SK-N-MC (cell line): ENCODE measurements at regions not wholly inside any gene's neighbourhood (a gene's known extent, or its start where the extent isn't known, plus 50 kb on each side); places are given as distances from the start of the nearest gene placed in this dataset.

Source experiments
- DNase-seq: peaks from one replicate; pipeline ENCODE4 v3.0.0-alpha.2; 2011; ENCODE audit warnings: low read depth, low spot score
- H3K27ac ChIP-seq: fragments of 200-600 bp; sonication (generic); 2 replicates; pipeline ENCODE4 v1.5.1; 2016; ENCODE audit warnings: mixed run types
- H3K36me3 ChIP-seq: fragments of 200-600 bp; sonication (generic); 2 replicates; pipeline ENCODE4 v1.6.1; 2017; ENCODE audit warnings: antibody characterized with exemption, low read length, mixed read lengths; ENCODE audit not compliant: insufficient read depth
- H3K4me3 ChIP-seq: fragments of 200-600 bp; sonication (generic); 2 replicates; pipeline ENCODE4 v1.5.1; 2016
- H3K9ac ChIP-seq: fragments of 200-600 bp; sonication (generic); 2 replicates; pipeline ENCODE4 v1.8.0; 2017; ENCODE audit warnings: mixed run types, mixed read lengths; ENCODE audit not compliant: insufficient read length
- H3K9me3 ChIP-seq: fragments of 200-600 bp; sonication (generic); 2 replicates; pipeline ENCODE4 v1.6.1; 2017; ENCODE audit warnings: low read depth, mild to moderate bottlenecking, antibody characterized with exemption, low read length, moderate library complexity, mixed read lengths
- EZH2 ChIP-seq: fragments of 200-600 bp; sonication (generic); IDR thresholded peaks from one replicate; pipeline ENCODE4 v1.6.1; 2017; ENCODE audit warnings: antibody characterized with exemption
- FOXP2 ChIP-seq: optimal IDR thresholded peaks from 2 replicates; pipeline ENCODE3; 2011; ENCODE audit warnings: mild to moderate bottlenecking, moderate library complexity; ENCODE audit not compliant: insufficient read depth; ENCODE audit errors: extremely low read length, control extremely low read depth
- POLR2AphosphoS5 ChIP-seq: IDR thresholded peaks from 2 replicates; pipeline ENCODE4 v1.6.1; 2012; ENCODE audit warnings: mild to moderate bottlenecking, low read depth, low read length, borderline replicate concordance

DNA sequence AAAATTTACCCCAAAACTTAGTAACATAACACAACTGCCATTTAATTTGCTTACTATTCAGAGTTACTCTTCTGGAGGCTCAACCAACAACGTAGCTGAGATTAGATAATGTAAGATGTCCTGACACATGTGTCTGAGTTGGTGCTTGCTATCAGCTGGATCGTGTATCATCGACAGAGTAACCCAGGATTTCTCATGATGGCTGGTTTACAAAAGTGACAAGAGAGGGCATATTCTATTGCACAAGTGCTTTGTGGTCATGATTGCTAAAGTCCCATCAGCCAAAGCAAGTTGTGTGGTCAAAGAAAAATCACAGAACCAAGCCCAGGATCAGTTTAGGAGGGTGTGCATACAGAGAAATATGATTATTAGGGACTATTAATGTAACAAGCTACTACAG lies 73.4 kb downstream of the CAPZA3 start:
- Histone ChIP-seq H3K27ac (no peak overlapping the region), H3K4me3 (no peak overlapping the region), H3K9me3 (no peaks in the 10 kb centered on the region), H3K36me3 (no peaks in the 10 kb centered on the region), H3K9ac (no peak overlapping the region)
- DNase-seq, result no peak
- TF ChIP-seq EZH2 (no peak), FOXP2 (no peak), POLR2AphosphoS5 (no peak)

DNA sequence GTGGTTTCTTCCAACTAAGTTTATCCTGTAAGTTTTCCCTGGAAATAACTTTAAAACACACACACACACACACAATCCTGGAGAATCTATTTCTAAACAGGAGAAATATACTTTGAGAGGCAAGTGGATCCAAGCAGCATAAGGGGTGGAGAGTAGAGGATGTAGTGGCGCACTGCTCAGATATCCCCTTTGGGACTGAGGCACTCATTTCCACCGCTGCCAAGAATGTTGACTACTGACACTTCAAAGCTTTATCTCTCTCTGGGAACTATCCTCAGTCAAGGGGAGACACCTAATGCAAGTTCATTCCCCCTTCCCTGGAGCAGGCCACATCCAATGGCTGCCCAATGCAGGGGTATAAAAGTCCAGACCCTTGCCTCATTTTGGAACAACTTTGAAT lies 75.8 kb downstream of the CAPZA3 start:
- Histone ChIP-seq H3K27ac (no peak overlapping the region), H3K9ac (no peak overlapping the region), H3K4me3 (no peak overlapping the region), H3K36me3 (no peaks in the 10 kb centered on the region), H3K9me3 (no peaks in the 10 kb centered on the region)
- TF ChIP-seq EZH2, result no peak
- TF ChIP-seq POLR2AphosphoS5, result no peak
- no peak for TF ChIP-seq FOXP2
- DNase-seq, result no peak

DNA sequence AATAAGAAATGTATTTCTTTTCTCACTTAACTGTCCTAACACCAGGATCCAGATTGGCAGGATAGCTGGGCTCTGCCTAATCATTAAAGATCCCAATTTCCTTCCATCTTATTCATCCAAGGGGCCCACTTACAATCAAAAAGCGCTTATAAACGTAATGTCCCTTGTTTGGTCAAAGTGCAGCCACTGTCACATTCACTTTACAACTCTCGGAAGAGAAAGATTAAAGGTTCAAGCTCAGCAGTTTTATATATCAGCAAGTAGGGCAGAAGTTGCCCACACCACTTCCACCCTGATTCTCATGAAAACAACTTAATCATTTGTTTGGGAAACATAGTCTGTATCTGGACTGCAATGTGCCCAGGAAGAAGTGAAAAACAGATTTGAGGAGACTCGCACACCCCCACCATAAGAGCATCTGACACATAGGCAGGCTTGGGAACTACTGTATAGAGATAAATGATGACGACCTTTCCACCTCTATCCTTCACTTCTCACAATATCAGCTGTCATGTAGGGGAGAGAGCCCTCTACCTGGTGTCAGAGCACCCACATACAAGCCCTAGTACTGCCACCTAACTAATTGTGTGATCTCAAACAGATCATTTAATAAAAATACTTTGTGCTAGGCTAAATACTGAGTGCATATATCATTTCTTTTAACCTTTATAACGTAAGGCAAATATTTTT lies 80.8 kb downstream of the CAPZA3 start:
- Histone ChIP-seq H3K9me3 (no peaks in the 10 kb centered on the region), H3K36me3 (no peaks in the 10 kb centered on the region), H3K27ac (no peak overlapping the region), H3K4me3 (no peak overlapping the region), H3K9ac (no peak overlapping the region)
- DNase-seq, result no peak
- TF ChIP-seq FOXP2, result no peak
- TF ChIP-seq POLR2AphosphoS5, result no peak
- TF ChIP-seq EZH2, result no peak

DNA sequence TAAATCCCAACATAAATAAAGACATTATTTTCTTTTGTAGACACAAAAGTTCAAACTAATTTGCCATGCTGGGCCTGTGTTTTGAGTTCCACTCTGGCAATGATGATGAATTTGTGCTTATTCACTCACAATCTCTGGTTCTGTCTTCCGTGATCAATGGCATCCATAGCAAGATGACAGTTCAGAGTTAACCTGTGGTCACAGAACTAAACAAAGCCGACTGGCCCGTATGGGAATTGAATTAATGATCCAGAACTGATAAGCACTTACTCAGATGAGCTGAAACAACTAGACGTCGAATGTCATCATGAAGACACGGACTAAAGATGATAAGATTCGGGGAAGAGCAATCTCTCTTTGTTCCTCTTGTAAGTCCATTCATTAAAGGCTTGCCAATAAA lies 81.6 kb downstream of the CAPZA3 start:
- no peak overlapping the region for H3K27ac ChIP-seq
- H3K9ac ChIP-seq, result no peak overlapping the region
- TF ChIP-seq POLR2AphosphoS5, result no peak
- no peak for TF ChIP-seq EZH2
- no peak for TF ChIP-seq FOXP2
- no peaks in the 10 kb centered on the region for H3K9me3 ChIP-seq
- H3K4me3 ChIP-seq, result no peak overlapping the region
- DNase-seq, result no peak
- H3K36me3 ChIP-seq, result no peaks in the 10 kb centered on the region

DNA sequence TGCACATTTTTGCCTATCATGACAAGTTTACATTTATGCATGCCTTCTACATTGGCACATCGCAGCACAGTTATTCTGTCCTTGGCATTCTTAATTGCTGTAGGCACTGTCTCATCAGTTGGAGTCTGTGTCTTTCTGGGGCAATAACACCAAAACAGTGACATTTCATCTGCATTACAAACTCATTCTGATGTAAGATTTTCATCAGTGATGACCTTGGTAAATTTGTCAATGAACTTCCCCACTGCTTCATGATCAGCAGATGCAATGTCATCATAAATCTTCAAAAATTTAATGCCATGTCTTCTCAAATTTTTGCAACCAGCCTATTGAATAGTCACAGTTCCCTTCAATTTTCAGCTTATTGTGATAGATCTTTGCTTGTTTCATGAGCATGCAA lies 85.5 kb downstream of the CAPZA3 start:
- Histone ChIP-seq H3K9me3 (no peaks in the 10 kb centered on the region), H3K9ac (no peak overlapping the region), H3K27ac (no peak overlapping the region), H3K4me3 (no peak overlapping the region), H3K36me3 (no peaks in the 10 kb centered on the region)
- TF ChIP-seq FOXP2 (no peak), EZH2 (no peak), POLR2AphosphoS5 (no peak)
- DNase-seq, result no peak

DNA sequence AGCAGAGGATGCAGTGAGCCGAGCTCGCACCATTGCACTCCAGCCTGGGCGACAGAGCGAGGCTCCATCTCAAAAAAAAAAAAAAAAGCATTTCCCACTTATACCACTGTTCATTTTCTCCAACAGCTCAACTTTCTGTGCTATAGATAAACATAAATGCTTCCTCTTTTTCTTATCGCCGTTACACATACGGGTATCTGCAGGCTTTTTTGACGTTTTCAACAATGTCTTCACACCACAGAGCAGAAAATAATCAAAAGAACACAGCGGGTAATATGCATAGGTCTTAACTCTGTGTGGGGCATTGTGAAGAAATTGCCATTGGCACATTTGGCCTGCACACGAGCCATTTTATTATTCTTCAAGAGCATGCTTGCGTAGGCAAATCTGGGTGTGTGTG lies 86.4 kb downstream of the CAPZA3 start:
- Histone ChIP-seq H3K27ac (no peak overlapping the region), H3K9me3 (no peaks in the 10 kb centered on the region; the same call in 1 of the 2 replicates), H3K9ac (no peak overlapping the region), H3K36me3 (no peaks in the 10 kb centered on the region), H3K4me3 (no peak overlapping the region)
- no peak for TF ChIP-seq FOXP2
- DNase-seq, result no peak

DNA sequence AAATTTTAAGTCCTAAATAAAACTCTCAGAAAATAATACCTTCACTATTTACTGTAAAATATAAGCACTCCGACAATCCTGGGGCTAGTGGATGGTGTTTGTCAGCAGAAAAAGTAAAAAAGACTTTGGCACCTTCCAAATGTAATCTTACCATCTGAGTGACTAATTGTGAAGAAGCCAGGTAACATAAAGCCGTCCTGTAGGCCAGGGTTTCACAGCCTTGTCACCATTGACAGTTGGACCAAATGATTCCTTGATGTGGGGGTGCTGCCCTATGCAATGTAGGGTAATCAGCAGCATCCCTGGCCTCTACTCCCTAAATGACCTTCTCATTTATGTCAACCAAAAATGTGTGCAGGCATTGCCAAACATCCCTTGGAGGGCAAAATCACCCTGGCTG lies 87.2 kb downstream of the CAPZA3 start:
- DNase-seq, result no peak
- Histone ChIP-seq H3K9ac (no peak overlapping the region), H3K27ac (no peak overlapping the region), H3K9me3 (no peaks in the 10 kb centered on the region; the same call in 1 of the 2 replicates), H3K36me3 (no peaks in the 10 kb centered on the region), H3K4me3 (no peak overlapping the region)
- TF ChIP-seq POLR2AphosphoS5, result no peak
- TF ChIP-seq EZH2, result no peak
- TF ChIP-seq FOXP2, result no peak

DNA sequence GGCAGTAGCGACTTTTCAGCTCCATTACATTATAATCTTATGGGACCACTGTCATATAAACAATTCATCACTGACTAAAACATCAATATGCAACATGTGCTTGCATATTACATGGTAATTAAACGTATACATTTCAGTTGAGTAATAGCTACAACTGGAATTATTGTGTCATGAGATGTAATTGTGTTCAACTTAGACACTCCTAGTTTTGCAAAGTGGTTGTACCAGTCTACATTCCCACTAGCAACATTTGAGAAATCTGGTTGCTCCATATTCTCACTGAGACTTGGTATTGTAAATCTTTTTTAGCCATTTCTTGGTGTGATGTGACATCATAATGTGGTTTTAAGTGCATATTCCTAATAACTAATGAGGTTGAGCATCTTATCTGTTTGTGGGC lies 90.0 kb downstream of the CAPZA3 start:
- H3K9ac ChIP-seq, result no peak overlapping the region
- DNase-seq, result no peak
- H3K4me3 ChIP-seq, result no peak overlapping the region
- TF ChIP-seq POLR2AphosphoS5, result no peak
- TF ChIP-seq EZH2, result no peak
- TF ChIP-seq FOXP2, result no peak
- H3K27ac ChIP-seq, result no peak overlapping the region
- H3K36me3 ChIP-seq, result no peaks in the 10 kb centered on the region
- no peaks in the 10 kb centered on the region; the same call in 1 of the 2 replicates for H3K9me3 ChIP-seq

DNA sequence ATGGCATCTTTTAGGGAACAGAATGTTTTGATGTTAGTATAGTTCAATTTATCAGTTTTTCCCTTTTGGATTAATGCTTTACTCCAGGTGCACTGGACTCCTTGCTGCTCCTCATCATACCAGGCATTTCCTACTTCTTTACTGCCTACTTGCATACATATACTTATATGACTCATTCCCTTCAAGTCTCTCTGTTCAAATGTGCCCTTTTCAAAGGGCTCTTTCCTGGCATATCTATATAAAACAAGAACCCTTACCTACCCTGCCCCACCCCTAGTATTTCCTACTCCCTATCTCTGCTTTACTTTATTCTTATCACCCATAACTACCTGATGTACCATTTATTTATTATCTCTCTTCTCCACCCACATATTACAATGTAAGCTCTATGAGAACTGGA lies 90.6 kb downstream of the CAPZA3 start:
- H3K36me3 ChIP-seq, result no peaks in the 10 kb centered on the region
- no peak overlapping the region for H3K4me3 ChIP-seq
- no peak overlapping the region for H3K27ac ChIP-seq
- TF ChIP-seq EZH2, result no peak
- no peak for TF ChIP-seq FOXP2
- TF ChIP-seq POLR2AphosphoS5, result no peak
- H3K9me3 ChIP-seq, result no peaks in the 10 kb centered on the region; the same call in 1 of the 2 replicates
- DNase-seq, result no peak
- H3K9ac ChIP-seq, result no peak overlapping the region
